Subcutaneous abdominal adipose tissue (tissue), 5 donors: ENCODE measurements at regions not wholly inside any gene's neighbourhood (a gene's known extent, or its start where the extent isn't known, plus 50 kb on each side); places are given as distances from the start of the nearest gene placed in this dataset.

Experiments
- H3K27ac ChIP-seq: one replicate; pipeline ENCODE4 v1.7.0; 2013; ENCODE audit warnings: low read depth, mild to moderate bottlenecking, inconsistent platforms, low read length, moderate library complexity
- H3K27me3 ChIP-seq, 5 donors: one replicate each; pipeline ENCODE4 v1.7.0; 2013; ENCODE audit warnings: low read length in 5 of 5, inconsistent platforms in 1 of 5; ENCODE audit not compliant: control insufficient read depth in 5 of 5, insufficient read depth in 4 of 5
- H3K36me3 ChIP-seq, 5 donors: one replicate each; pipeline ENCODE4 v1.7.0; 2013; ENCODE audit warnings: low read length in 5 of 5; ENCODE audit not compliant: control insufficient read depth in 5 of 5, insufficient read depth in 5 of 5
- H3K4me1 ChIP-seq, 5 donors: one replicate each; pipeline ENCODE4 v1.7.0; 2013; ENCODE audit warnings: low read length in 5 of 5, mild to moderate bottlenecking in 3 of 5, moderate library complexity in 1 of 5; ENCODE audit not compliant: control insufficient read depth in 5 of 5, insufficient read depth in 5 of 5
- H3K4me3 ChIP-seq, 5 donors: one replicate each; pipeline ENCODE4 v1.7.0; 2013; ENCODE audit warnings: low read length in 5 of 5, low read depth in 1 of 5
- H3K9ac ChIP-seq, 5 donors: one replicate each; pipeline ENCODE4 v1.7.0; 2013; ENCODE audit warnings: low read length in 5 of 5, mild to moderate bottlenecking in 4 of 5, moderate library complexity in 3 of 5
- H3K9me3 ChIP-seq, 5 donors: one replicate each; pipeline ENCODE4 v1.7.0; 2013; ENCODE audit warnings: low read length in 5 of 5; ENCODE audit not compliant: control insufficient read depth in 5 of 5
- donor health status: healthy.
- donor health status: healthy.
- donor health status: healthy.
- donor health status: healthy.
- donor health status: healthy.

DNA sequence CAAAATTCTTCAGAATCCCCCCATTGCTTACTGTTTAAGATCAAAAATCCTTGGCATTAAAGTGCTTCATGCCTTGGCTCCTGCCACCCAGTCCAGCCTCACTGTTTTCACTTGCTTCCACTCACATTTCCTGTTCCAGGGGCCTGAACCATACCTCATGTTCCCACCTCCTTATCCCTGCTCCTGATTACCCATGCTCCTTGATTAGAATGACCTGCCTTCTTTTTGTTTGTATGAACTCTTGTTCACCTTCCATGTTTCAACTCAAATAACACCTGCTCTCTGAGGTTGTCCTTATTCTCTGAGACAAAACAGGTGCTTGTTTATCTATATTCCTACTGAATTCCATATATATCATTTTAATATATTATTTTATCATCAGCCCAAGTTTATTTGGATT is 77.1 kb upstream of the VSTM2A start:
- H3K4me3 ChIP-seq, result no peak overlapping the region
- no peaks in the 10 kb centered on the region for H3K4me1 ChIP-seq
- H3K36me3 ChIP-seq, result no peaks in the 10 kb centered on the region
- no peak overlapping the region for H3K27ac ChIP-seq
- no peak overlapping the region for H3K9ac ChIP-seq
- H3K27me3 ChIP-seq, result no peaks in the 10 kb centered on the region
- H3K9me3 ChIP-seq, result peaks cover 0 to 11% (median 0%) of the 10 kb centered on the region in 5 donors

DNA sequence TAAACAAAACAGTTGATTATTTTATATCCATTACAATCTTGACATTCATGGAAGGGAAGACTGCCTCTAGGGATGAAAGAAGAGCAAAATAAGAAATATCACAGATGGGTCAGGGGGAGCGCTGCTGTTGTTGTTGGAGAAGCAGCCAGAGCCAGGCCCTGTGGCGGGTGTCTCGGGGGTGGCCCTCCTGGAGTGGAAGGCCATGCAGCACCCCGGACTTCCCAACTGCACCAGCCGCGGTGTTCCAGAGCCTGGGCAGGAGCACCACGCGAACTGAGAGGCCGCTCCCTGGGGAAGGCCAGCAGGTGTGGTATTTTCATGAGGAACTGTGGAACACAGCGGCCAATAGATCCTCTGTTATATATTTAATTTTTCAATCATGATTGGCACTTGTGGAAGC is 72.4 kb upstream of the VSTM2A start:
- H3K9ac ChIP-seq, result no peak overlapping the region
- no peaks in the 10 kb centered on the region for H3K4me1 ChIP-seq
- no peaks in the 10 kb centered on the region for H3K36me3 ChIP-seq
- no peak overlapping the region for H3K27ac ChIP-seq
- H3K4me3 ChIP-seq, result no peak overlapping the region
- no peaks in the 10 kb centered on the region for H3K27me3 ChIP-seq
- H3K9me3 ChIP-seq, result peaks cover 0 to 19% (median 7%) of the 10 kb centered on the region in 5 donors

- H3K4me1 ChIP-seq, result no peaks in the 10 kb centered on the region
- H3K27ac ChIP-seq, result no peak overlapping the region
- peaks cover 0 to 3% (median 3%) of the 10 kb centered on the region in 5 donors for H3K9me3 ChIP-seq
- no peak overlapping the region for H3K9ac ChIP-seq
- H3K4me3 ChIP-seq, result no peak overlapping the region
- no peaks in the 10 kb centered on the region for H3K27me3 ChIP-seq
- no peaks in the 10 kb centered on the region for H3K36me3 ChIP-seq
Observed at GRCh38 chr7:54476609-54477008, 65.6 kb upstream of the VSTM2A start.

DNA sequence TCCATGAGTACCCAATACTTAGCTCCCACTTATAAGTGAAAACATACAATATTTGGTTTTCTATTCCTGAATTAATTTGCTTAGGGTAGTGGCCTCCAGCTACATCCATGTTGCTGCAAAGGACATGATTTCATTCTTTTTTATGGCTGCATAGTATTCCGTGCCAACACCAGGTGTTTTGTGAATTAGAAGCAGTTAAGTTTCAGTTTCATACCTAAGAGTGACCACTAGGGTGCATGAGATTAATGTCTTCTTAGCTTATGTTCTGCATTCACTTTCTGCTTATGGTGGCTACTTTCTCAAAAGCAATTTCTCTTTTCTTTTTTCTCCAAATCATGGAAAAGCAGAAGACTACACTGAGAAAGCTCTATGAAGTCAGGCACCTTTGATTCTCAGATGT is 65.1 kb upstream of the VSTM2A start:
- H3K36me3 ChIP-seq, result no peaks in the 10 kb centered on the region
- no peaks in the 10 kb centered on the region for H3K27me3 ChIP-seq
- H3K4me1 ChIP-seq, result no peaks in the 10 kb centered on the region
- H3K9me3 ChIP-seq, result peaks cover 0 to 3% (median 3%) of the 10 kb centered on the region in 5 donors
- H3K9ac ChIP-seq, result no peak overlapping the region
- H3K4me3 ChIP-seq, result no peak overlapping the region
- H3K27ac ChIP-seq, result no peak overlapping the region

DNA sequence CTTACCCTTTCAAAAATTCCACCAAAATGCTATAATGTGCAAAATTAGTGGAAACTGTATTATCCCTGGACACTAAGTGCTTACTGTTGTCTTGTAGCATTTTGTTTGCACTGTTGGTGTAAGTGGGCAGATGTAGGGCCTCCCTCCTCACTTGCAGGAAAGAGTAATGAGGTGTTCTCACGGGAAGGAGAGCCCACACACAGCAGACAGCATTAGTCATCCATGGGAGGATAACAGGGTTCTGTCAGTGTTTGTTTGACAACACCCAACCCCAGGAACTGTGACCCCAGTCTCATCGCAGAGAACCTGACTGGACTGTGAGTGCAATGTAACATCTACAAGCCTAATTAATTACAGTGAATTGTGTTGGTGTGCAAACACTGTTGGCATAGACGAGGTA is 58.7 kb upstream of the VSTM2A start:
- Histone ChIP-seq H3K4me1 (no peaks in the 10 kb centered on the region), H3K36me3 (no peaks in the 10 kb centered on the region), H3K9me3 (peaks cover 0 to 5% (median 0%) of the 10 kb centered on the region in 5 donors), H3K27me3 (no peaks in the 10 kb centered on the region), H3K27ac (no peak overlapping the region), H3K9ac (no peak overlapping the region), H3K4me3 (no peak overlapping the region)

DNA sequence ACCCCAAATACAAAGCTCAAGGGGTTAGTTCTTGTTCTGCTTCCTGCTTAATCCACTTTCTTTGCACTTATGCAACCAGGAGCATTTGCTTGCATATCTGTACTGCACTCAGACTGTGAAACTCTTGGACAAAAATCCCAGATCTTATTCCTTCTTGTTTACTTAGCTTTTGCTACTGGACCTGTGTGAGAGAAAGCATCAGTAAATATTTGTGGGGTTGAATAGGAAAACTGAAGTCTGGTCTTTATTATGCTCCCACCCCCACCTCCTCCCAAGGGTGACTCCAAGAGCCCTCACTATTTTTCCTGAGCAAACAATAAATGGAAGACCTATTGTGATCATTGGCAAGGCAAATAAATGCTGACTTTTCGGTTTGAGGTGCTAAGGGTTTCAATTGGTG is 57.1 kb upstream of the VSTM2A start:
- Histone ChIP-seq H3K4me3 (no peak overlapping the region), H3K27ac (no peak overlapping the region), H3K4me1 (no peaks in the 10 kb centered on the region), H3K27me3 (no peaks in the 10 kb centered on the region), H3K9ac (no peak overlapping the region), H3K9me3 (peaks cover 0 to 3% (median 0%) of the 10 kb centered on the region in 5 donors), H3K36me3 (no peaks in the 10 kb centered on the region)
